ENCODE measurements at regions not wholly inside any gene's neighbourhood (a gene's known extent, or its start where the extent isn't known, plus 50 kb on each side); places are given as distances from the start of the nearest gene placed in this dataset.

GRCh38 chr6:19558201-19558600 lies 279.0 kb upstream of the ID4 start:
- no peak overlapping the region for H3K4me3 ChIP-seq (ENCODE audit: low read length)
- no peaks in the 10 kb centered on the region for H3K9me2 ChIP-seq (replicated peaks; ENCODE audit: control insufficient read depth, low read length)
- no peak overlapping the region for H3K27ac ChIP-seq (ENCODE audit: low read depth, low read length)
- peaks cover 9% of the 10 kb centered on the region; the same call in 1 of the 2 replicates for H3K9me3 ChIP-seq (ENCODE audit: control insufficient read depth, insufficient read depth, low read length)
- H4K20me1 ChIP-seq (ENCODE audit: control insufficient read depth, insufficient read depth, low read depth, low read length) = no peaks in the 10 kb centered on the region
- no peak overlapping the region for H3K4me2 ChIP-seq (ENCODE audit: low read length)
- TF ChIP-seq CTCF (IDR thresholded peaks at IDR 0.05; ENCODE audit: low read depth, low read length, poor library complexity, severe bottlenecking) (no peak), EZH2phosphoT487 (IDR thresholded peaks at IDR 0.05; ENCODE audit: borderline replicate concordance, low read length) (no peak)
- peaks cover 12% of the 10 kb centered on the region for H3K4me1 ChIP-seq (ENCODE audit: control insufficient read depth, low read length)
- H3K36me3 ChIP-seq (ENCODE audit: control insufficient read depth, low read length) = no peaks in the 10 kb centered on the region
- no peaks in the 10 kb centered on the region for H3K79me2 ChIP-seq (ENCODE audit: control insufficient read depth, low read length)
- no peaks in the 10 kb centered on the region for H3F3A ChIP-seq (ENCODE audit: control insufficient read depth, insufficient read depth)
- no peaks in the 10 kb centered on the region for H3K27me3 ChIP-seq (ENCODE audit: control insufficient read depth, low read length)

- Histone ChIP-seq H3K36me3 (ENCODE audit: control insufficient read depth, low read length) (no peaks in the 10 kb centered on the region), H3K27me3 (ENCODE audit: control insufficient read depth, low read length) (no peaks in the 10 kb centered on the region), H3K4me1 (ENCODE audit: control insufficient read depth, low read length) (peaks cover 16% of the 10 kb centered on the region), H3F3A (ENCODE audit: control insufficient read depth, insufficient read depth) (no peaks in the 10 kb centered on the region), H3K9me3 (ENCODE audit: control insufficient read depth, insufficient read depth, low read length) (peaks cover 5% of the 10 kb centered on the region; the same call in 1 of the 2 replicates), H3K79me2 (ENCODE audit: control insufficient read depth, low read length) (no peaks in the 10 kb centered on the region), H3K9me2 (replicated peaks; ENCODE audit: control insufficient read depth, low read length) (no peaks in the 10 kb centered on the region), H3K27ac (ENCODE audit: low read depth, low read length) (no peak overlapping the region), H3K4me2 (ENCODE audit: low read length) (no peak overlapping the region), H4K20me1 (ENCODE audit: control insufficient read depth, insufficient read depth, low read depth, low read length) (no peaks in the 10 kb centered on the region), H3K4me3 (ENCODE audit: low read length) (no peak overlapping the region)
- TF ChIP-seq CTCF (IDR thresholded peaks at IDR 0.05; ENCODE audit: low read depth, low read length, poor library complexity, severe bottlenecking) = no peak
- TF ChIP-seq EZH2phosphoT487 (IDR thresholded peaks at IDR 0.05; ENCODE audit: borderline replicate concordance, low read length) = no peak
Observed at GRCh38 chr6:19558934-19559333, 278.2 kb upstream of the ID4 start.

GRCh38 chr6:19562468-19562867 lies 274.7 kb upstream of the ID4 start:
- Histone ChIP-seq H3K4me3 (ENCODE audit: low read length) (no peak overlapping the region), H3K4me2 (ENCODE audit: low read length) (no peak overlapping the region), H3K27me3 (ENCODE audit: control insufficient read depth, low read length) (no peaks in the 10 kb centered on the region), H3F3A (ENCODE audit: control insufficient read depth, insufficient read depth) (no peaks in the 10 kb centered on the region), H3K36me3 (ENCODE audit: control insufficient read depth, low read length) (no peaks in the 10 kb centered on the region), H3K9me2 (replicated peaks; ENCODE audit: control insufficient read depth, low read length) (no peaks in the 10 kb centered on the region), H3K27ac (ENCODE audit: low read depth, low read length) (no peak overlapping the region), H3K4me1 (ENCODE audit: control insufficient read depth, low read length) (peaks cover 31% of the 10 kb centered on the region), H4K20me1 (ENCODE audit: control insufficient read depth, insufficient read depth, low read depth, low read length) (no peaks in the 10 kb centered on the region), H3K9me3 (ENCODE audit: control insufficient read depth, insufficient read depth, low read length) (peaks cover 7% of the 10 kb centered on the region; the same call in 1 of the 2 replicates), H3K79me2 (ENCODE audit: control insufficient read depth, low read length) (no peaks in the 10 kb centered on the region)
- no peak for TF ChIP-seq CTCF (IDR thresholded peaks at IDR 0.05; ENCODE audit: low read depth, low read length, poor library complexity, severe bottlenecking)
- TF ChIP-seq EZH2phosphoT487 (IDR thresholded peaks at IDR 0.05; ENCODE audit: borderline replicate concordance, low read length) = no peak
